Glomerular visceral epithelial cell (primary cell): ENCODE measurements at regions not wholly inside any gene's neighbourhood (a gene's known extent, or its start where the extent isn't known, plus 50 kb on each side); places are given as distances from the start of the nearest gene placed in this dataset.
A peak's percentile ranks its signal among the peaks of the same experiment; 100 is the strongest.
"Not testable (repeated sequence)": the region's sequence is repeated elsewhere in the genome, so short reads cannot be mapped to it uniquely, and the experiment has no call there.

Experiments
- DNase-seq: peaks from one replicate; pipeline ENCODE4 v3.0.0-alpha.2; 2016; ENCODE audit errors: extremely low spot score

DNA sequence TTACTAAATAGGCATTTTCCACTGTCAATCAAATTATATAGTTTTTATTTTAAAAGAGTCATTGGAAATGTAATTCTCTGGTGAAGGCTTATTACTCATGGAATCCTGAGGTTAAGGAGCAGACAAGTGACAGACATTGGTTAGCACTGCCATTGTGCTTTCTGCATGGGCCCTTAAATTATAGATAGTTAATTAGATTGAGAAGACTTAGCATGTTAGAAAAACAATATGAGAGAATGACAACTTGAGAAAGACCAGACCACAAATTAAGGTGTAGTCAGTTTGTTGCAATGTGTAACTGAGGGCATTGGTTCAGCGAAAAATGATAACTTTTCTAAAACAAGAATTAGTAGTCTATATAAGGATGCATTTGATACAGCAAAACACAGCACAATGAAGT lies 195.5 kb downstream of the SLITRK6 start:
- DNase-seq: no peak

DNA sequence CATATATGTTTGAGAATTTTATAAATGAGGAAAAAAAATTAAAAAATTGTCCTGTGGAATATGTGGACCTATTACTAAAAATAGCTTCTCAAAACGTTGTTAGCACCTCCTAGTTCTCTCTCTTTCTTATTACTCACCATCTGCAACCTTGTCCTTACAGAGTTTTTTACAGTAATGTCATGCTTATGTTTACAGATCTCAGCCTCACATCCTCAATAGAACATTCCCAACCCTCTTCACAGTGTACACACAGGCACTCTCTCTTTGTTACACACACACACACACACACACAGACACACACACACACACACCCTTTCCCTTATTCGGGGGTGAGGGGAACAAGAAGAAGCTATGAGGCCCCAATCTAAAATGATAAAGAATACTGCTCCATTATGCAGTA lies 197.7 kb downstream of the SLITRK6 start:
- no peak for DNase-seq

- no peak for DNase-seq
Observed at GRCh38 chr13:85597790-85598500, 201.3 kb downstream of the SLITRK6 start.

DNA sequence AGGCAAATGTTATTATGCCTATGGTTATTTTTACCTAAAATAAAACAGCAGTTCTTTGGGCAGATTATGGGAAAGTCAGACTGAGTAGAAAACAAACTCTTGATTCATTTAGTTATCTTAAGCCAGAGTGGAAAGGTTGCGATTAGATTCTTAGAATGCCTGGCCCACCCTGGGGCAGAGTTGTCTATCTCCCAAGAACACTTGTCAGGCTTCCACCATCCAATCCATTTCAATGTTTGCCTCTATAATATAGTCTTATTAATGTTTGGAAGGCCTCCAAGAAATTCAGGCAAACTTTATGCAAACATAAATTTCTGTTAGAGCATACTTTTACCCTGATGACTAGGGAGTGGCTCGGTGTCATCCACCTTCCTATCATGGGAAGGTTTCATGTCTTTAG lies 207.0 kb downstream of the SLITRK6 start:
- DNase-seq: no peak

DNA sequence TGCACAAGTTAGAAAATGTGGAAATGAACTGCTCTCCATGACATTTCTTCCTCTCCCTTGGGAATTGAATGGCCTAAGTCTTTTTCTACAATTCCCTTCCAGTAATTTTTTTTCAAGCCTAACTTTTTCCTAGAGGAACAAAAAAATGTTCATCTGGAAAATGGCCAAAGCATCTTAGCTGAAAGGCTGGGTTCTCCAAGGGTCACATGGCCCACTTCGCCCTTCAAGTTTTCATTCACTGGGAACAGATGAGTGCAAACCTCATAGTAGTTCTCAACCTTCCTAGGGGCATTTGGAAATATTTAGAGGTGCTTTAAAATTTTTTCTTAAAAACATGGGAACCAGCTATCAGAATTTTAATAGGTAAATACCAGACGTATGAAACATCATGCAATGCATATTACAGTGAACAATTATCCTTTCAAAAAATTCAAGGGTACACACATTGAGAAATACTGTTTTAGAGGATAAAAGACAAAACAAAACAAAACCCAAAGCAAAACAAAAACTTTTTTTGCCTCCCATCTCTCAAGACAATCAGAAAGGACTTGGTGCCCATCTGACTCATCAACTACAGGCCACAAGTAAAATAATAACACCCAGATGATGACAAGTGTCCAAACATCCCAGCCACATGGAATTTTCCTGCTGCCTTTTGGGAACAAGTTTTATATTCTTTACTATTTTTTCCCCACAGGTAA lies 208.8 kb downstream of the SLITRK6 start:
- no peak for DNase-seq

- no peak for DNase-seq
Observed at GRCh38 chr13:85589021-85589420, 210.2 kb downstream of the SLITRK6 start.

GRCh38 chr13:85588359-85588758 lies 210.9 kb downstream of the SLITRK6 start:
- no peak for DNase-seq

GRCh38 chr13:85586856-85587255 lies 212.4 kb downstream of the SLITRK6 start:
- no peak for DNase-seq

GRCh38 chr13:85586422-85586831 lies 212.8 kb downstream of the SLITRK6 start:
- DNase-seq: peak; percentile 48

- DNase-seq: no peak
Observed at GRCh38 chr13:85582890-85583289, 216.3 kb downstream of the SLITRK6 start.

GRCh38 chr13:85575110-85575509 lies 224.1 kb downstream of the SLITRK6 start:
- no peak for DNase-seq

DNA sequence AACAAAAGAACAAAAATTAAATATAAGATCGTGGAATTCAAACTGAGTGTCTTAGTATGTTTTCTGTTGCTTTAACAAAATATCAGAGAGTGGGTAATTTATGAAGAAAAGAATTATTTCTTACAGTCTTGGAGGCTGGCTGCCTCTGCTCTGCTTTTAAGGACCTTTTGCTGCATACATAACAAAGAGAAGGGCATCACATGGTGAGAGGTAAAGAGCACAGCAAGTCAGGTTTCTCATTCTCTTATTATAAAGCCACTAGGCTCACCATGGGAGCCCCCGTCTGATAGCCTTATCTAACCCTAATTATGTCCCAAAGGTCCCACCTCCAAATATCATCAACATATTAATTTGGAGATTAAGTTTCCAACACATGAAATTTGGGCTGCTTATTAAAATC lies 231.3 kb downstream of the SLITRK6 start:
- no peak for DNase-seq

DNA sequence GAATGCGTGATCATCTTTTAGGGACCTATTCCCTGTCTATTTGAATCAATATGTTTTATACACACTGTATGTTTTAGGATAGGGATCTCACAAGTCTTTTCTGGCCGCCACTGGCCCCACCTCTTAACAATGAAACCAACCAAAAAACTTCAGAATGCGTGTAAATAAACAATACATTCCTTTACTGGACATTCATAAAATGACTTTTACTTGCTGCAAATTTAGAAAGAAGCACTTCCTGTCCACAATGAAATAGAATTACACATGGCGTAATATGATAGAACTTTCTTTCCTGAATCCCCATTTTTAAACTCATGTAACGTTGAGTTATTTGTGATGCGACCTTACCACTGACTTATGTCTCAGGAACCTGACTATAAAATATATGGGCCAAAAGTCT lies 233.6 kb downstream of the SLITRK6 start:
- DNase-seq: no peak

GRCh38 chr13:85564598-85564997 lies 234.6 kb downstream of the SLITRK6 start:
- no peak for DNase-seq

DNA sequence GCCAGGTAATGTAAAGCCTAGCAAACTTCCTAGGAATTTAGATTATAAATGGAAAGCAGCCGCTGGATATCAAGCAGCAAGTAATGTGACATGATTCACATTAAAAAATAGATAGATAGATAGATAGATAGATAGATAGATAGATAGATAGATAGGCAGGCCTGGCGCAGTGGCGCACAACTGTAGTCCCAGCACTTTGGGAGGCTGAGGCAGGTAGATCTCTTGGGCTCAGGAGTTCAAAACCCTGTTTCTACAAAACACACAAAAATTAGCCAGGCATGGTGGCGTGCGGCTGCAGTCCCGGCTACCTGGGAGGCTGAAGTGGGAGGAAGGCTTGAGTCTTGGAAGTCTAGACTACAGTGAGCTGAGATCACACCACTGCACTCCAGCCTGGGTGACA lies 236.9 kb downstream of the SLITRK6 start:
- DNase-seq: no peak

DNA sequence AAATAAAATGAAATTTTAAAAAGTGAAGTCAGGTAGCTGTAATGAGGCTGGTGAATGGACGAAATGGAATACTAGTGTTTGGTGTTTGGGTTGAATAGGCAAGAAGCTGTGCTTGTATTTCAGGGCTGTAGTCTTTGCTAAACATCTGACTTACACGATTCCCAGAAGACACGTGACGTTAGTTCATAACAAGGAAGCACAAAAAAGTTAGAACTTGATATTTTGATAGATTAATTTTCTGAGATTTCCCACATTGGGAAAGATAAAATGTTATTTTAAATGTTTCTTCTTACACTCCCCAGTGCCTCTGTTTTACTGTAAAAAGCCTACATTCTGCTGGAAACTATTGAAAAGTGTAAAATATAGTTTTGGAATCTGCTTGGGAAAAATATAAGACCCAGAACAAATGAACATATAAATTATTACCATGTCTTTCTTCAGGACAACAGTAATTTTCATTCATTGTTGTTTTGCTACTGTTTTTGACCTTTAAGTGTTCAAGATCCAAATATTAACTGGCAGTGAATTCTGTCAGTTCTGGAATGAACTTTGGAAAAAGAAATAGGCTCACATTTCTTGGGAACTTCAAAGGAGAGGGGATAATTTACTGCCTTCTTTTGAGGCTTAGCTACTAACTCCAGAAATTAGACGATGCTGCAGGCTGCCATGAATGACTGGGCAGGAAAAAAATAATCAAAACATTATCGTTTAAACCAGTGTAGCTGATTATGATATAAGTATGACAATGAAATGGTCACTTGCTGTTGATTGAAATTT lies 241.3 kb downstream of the SLITRK6 start:
- DNase-seq: no peak

DNA sequence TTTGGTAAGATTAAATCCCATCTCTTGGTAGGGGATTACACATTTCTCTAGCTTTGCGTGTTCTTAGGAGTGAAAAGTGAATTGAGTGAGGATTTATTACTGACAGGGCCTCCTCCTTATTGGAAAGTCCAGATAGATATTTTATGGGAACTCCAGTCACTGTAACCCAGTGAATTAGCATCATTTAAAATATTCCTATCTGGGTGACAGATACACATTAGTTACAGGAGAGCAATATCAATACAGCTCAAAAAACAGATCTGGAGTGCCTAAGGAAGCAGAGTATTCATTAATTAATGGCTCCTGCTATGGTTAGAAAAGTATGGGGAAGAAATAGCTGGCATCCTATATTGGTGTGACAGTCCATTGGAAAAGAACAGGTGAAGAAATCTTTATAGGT lies 248.2 kb downstream of the SLITRK6 start:
- DNase-seq: no peak

DNA sequence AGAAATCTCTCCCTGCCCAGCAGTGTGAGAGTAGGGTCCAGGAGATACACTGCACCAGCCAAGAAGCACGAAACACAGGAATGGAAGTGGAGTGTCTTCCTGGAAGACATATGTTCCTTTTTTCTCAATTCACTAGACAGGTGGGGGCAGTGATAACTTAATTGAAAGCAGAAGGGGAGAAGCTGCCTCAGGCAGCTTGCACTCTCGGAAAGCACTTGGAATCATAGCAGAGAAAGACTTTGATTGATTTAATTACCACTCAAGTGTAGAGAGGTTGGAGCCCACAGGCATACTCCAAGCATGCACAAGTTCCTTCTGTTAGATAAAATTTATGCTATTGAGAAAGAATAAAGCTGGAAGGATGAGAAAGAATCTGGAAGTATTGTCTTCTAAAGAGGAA lies 249.4 kb downstream of the SLITRK6 start:
- no peak for DNase-seq

- DNase-seq: not testable (repeated sequence)
Observed at GRCh38 chr13:85548845-85549244, 250.4 kb downstream of the SLITRK6 start.

DNA sequence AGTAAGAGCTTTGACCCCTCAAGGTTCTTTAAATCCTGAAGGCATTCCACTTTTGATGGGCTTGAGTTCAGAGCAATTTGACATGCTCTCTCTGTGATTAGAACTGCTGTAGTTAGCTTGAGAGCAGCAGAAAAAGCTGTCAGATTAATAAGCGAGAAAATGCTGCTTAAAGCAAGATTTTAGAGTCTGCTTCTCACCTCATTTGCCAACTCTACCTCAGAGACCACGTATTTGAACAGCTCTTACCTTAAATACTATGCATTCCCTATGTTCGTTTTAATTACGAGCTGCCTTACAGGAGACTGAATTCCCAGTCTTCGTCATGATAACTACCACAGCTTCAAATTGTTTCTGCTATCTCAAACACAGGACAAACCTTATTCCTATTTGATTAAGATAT lies 253.4 kb downstream of the SLITRK6 start:
- no peak for DNase-seq

- DNase-seq: no peak
Observed at GRCh38 chr13:85544756-85545155, 254.5 kb downstream of the SLITRK6 start.

DNA sequence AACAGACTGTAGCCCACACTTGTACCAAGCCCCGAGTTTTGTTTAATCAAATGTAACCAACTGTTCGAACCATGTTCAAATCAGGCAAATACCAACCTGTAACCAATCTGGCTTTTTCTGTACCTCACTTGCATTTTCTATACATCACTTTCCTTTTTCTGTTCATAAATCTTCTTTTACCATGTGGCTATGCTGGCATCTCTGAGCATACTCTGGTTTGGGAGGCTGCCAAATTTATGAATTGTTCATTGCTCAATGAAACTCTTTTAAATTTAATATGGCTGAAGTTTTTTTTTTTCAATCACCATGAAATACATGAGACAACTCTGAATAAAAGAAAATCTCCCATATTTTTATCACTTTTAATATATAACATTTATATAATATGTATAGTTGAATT lies 256.1 kb downstream of the SLITRK6 start:
- peak; percentile 8 for DNase-seq

DNA sequence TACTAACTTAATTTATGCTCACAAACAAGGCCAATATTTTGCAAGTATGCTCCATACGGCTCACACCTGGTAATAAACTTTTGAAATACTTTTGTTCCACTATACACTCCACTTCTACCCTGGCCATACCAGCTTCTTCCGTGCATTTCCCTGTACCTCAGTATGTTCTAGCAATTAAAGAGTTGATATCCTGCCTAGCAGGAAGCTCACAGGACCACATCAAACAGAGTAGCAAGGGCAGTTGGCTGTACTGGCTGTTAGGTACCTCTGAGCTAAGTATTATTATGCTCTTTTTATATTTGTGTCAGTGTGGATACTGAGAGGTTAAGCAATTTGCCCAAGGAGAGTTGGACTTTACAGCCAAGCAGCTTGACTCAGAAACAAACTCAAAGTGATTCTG lies 257.7 kb downstream of the SLITRK6 start:
- no peak for DNase-seq
